ENCODE measurements at regions not wholly inside any gene's neighbourhood (a gene's known extent, or its start where the extent isn't known, plus 50 kb on each side); places are given as distances from the start of the nearest gene placed in this dataset.
"Not testable (repeated sequence)": the region's sequence is repeated elsewhere in the genome, so short reads cannot be mapped to it uniquely, and the experiment has no call there.

GRCh38 chr13:111492958-111493357 is 172.5 kb downstream of the TEX29 start:
- no peak for DNase-seq (ENCODE audit: low read depth in 2 of 2)

GRCh38 chr13:111493468-111493867 is 173.0 kb downstream of the TEX29 start:
- no peak for DNase-seq (ENCODE audit: low read depth in 2 of 2)

- no peak for DNase-seq (ENCODE audit: low read depth in 2 of 2)
Observed at GRCh38 chr13:111494641-111495040, 174.2 kb downstream of the TEX29 start.

- DNase-seq (ENCODE audit: low read depth in 2 of 2) = not testable (repeated sequence)
Observed at GRCh38 chr13:111501596-111502535, 181.4 kb downstream of the TEX29 start.

GRCh38 chr13:111502957-111503356 is 182.5 kb downstream of the TEX29 start:
- no peak for DNase-seq (ENCODE audit: low read depth in 2 of 2)

- DNase-seq (ENCODE audit: low read depth in 2 of 2) = no peak
Observed at GRCh38 chr13:111503376-111503775, 182.9 kb downstream of the TEX29 start.

GRCh38 chr13:111503905-111504695 is 183.7 kb downstream of the TEX29 start:
- DNase-seq (ENCODE audit: low read depth in 2 of 2) = no peak

GRCh38 chr13:111505175-111505777 is 184.8 kb downstream of the TEX29 start:
- no peak for DNase-seq (ENCODE audit: low read depth in 2 of 2)

- DNase-seq (ENCODE audit: low read depth in 2 of 2) = no peak
Observed at GRCh38 chr13:111506125-111506524, 185.7 kb downstream of the TEX29 start.

- DNase-seq (ENCODE audit: low read depth in 2 of 2) = no peak
Observed at GRCh38 chr13:111506621-111507020, 186.2 kb downstream of the TEX29 start.

- no peak for DNase-seq (ENCODE audit: low read depth in 2 of 2)
Observed at GRCh38 chr13:111508164-111508870, 187.9 kb downstream of the TEX29 start.

GRCh38 chr13:111508902-111509509 is 188.6 kb downstream of the TEX29 start:
- DNase-seq (ENCODE audit: low read depth in 2 of 2) = no peak

GRCh38 chr13:111510502-111511218 is 190.2 kb downstream of the TEX29 start:
- DNase-seq (ENCODE audit: low read depth in 2 of 2) = no peak

- DNase-seq (ENCODE audit: low read depth in 2 of 2) = no peak
Observed at GRCh38 chr13:111511219-111511732, 190.8 kb downstream of the TEX29 start.

GRCh38 chr13:111511805-111512504 is 191.5 kb downstream of the TEX29 start:
- DNase-seq (ENCODE audit: low read depth in 2 of 2) = no peak

GRCh38 chr13:111512707-111513106 is 192.3 kb downstream of the TEX29 start:
- DNase-seq (ENCODE audit: low read depth in 2 of 2) = no peak

GRCh38 chr13:111513766-111514609 is 193.5 kb downstream of the TEX29 start:
- DNase-seq (ENCODE audit: low read depth in 2 of 2) = no peak

GRCh38 chr13:111514610-111515306 is 194.3 kb downstream of the TEX29 start:
- DNase-seq (ENCODE audit: low read depth in 2 of 2) = no peak
